Trophoblast cell (in vitro differentiated cells and primary cell): ENCODE measurements at regions not wholly inside any gene's neighbourhood (a gene's known extent, or its start where the extent isn't known, plus 50 kb on each side); places are given as distances from the start of the nearest gene placed in this dataset.
"Not testable (repeated sequence)": the region's sequence is repeated elsewhere in the genome, so short reads cannot be mapped to it uniquely, and the experiment has no call there.

Source experiments
- DNase-seq, 2 donors: peaks; one replicate each; pipeline ENCODE4 v3.0.0-alpha.2; 2016
- H2AFZ ChIP-seq: 2 replicates; pipeline ENCODE4 v1.6.1; 2013; ENCODE audit warnings: low read length, moderate library complexity, mild to moderate bottlenecking; ENCODE audit not compliant: insufficient read depth, poor library complexity
- H2AK5ac ChIP-seq: 2 replicates; pipeline ENCODE4 v1.6.1; 2013; ENCODE audit warnings: mild to moderate bottlenecking, low read length
- H2BK120ac ChIP-seq: 2 replicates; pipeline ENCODE4 v1.6.1; 2013; ENCODE audit warnings: low read length, mild to moderate bottlenecking, moderate library complexity; ENCODE audit not compliant: insufficient read depth, poor library complexity
- H2BK12ac ChIP-seq: 2 replicates; pipeline ENCODE4 v1.6.1; 2013; ENCODE audit warnings: mild to moderate bottlenecking, low read length, moderate library complexity
- H2BK5ac ChIP-seq: 2 replicates; pipeline ENCODE4 v1.6.1; 2013; ENCODE audit warnings: low read length, low read depth, moderate library complexity, mild to moderate bottlenecking; ENCODE audit not compliant: poor library complexity
- H3K14ac ChIP-seq: 2 replicates; pipeline ENCODE4 v1.6.1; 2013; ENCODE audit warnings: mild to moderate bottlenecking, low read length
- H3K18ac ChIP-seq: 2 replicates; pipeline ENCODE4 v1.6.1; 2013; ENCODE audit warnings: mild to moderate bottlenecking, low read length
- H3K23ac ChIP-seq: 2 replicates; pipeline ENCODE4 v1.6.1; 2013; ENCODE audit warnings: low read length
- H3K27ac ChIP-seq: 2 replicates; pipeline ENCODE4 v1.5.1; 2013; ENCODE audit warnings: low read depth, mild to moderate bottlenecking, inconsistent platforms, low read length, moderate library complexity
- H3K27me3 ChIP-seq: 2 replicates; pipeline ENCODE4 v1.6.1; 2013; ENCODE audit warnings: inconsistent platforms, mild to moderate bottlenecking, low read length, moderate library complexity; ENCODE audit not compliant: insufficient read depth
- H3K36me3 ChIP-seq, 2 experiments: 1 replicate in 1 of 2; 2 replicates in 1 of 2; pipeline ENCODE4 v1.6.1; 2013; ENCODE audit warnings: low read length in 2 of 2, mild to moderate bottlenecking in 2 of 2, moderate library complexity in 1 of 2; ENCODE audit not compliant: insufficient read depth in 2 of 2, control insufficient read depth in 1 of 2
- H3K4ac ChIP-seq: 2 replicates; pipeline ENCODE4 v1.6.1; 2013; ENCODE audit warnings: low read depth, mild to moderate bottlenecking, low read length, moderate library complexity
- H3K4me1 ChIP-seq, 2 experiments: 1 replicate in 1 of 2; 2 replicates in 1 of 2; pipeline ENCODE4 v1.6.1; 2013; ENCODE audit warnings: low read length in 2 of 2, mild to moderate bottlenecking in 2 of 2, moderate library complexity in 1 of 2; ENCODE audit not compliant: insufficient read depth in 2 of 2, control insufficient read depth in 1 of 2
- H3K4me2 ChIP-seq: 2 replicates; pipeline ENCODE4 v1.6.1; 2013; ENCODE audit warnings: inconsistent platforms, mild to moderate bottlenecking, low read length, moderate library complexity
- H3K4me3 ChIP-seq: 2 replicates; pipeline ENCODE4 v1.5.1; 2013; ENCODE audit warnings: mild to moderate bottlenecking, low read depth, low read length, inconsistent platforms
- H3K79me1 ChIP-seq: one replicate; pipeline ENCODE4 v1.6.1; 2013; ENCODE audit warnings: low read length
- H3K79me2 ChIP-seq: 2 replicates; pipeline ENCODE4 v1.6.1; 2013; ENCODE audit warnings: low read length, mild to moderate bottlenecking; ENCODE audit not compliant: control insufficient read depth, insufficient read depth, poor library complexity
- H3K9ac ChIP-seq: 2 replicates; pipeline ENCODE4 v1.6.1; 2013; ENCODE audit warnings: mild to moderate bottlenecking, low read length
- H3K9me3 ChIP-seq: 2 replicates; pipeline ENCODE4 v1.6.1; 2013; ENCODE audit warnings: low read depth, mild to moderate bottlenecking, control low read depth, inconsistent platforms, low read length; ENCODE audit not compliant: insufficient read depth
- H4K12ac ChIP-seq: 2 replicates; pipeline ENCODE4 v1.6.1; 2013; ENCODE audit warnings: low read depth, mild to moderate bottlenecking, low read length, moderate library complexity
- H4K8ac ChIP-seq: 2 replicates; pipeline ENCODE4 v1.6.1; 2013; ENCODE audit warnings: low read depth, mild to moderate bottlenecking, low read length, moderate library complexity
- H4K91ac ChIP-seq: one replicate; pipeline ENCODE4 v1.6.1; 2013; ENCODE audit warnings: low read depth, mild to moderate bottlenecking, low read length, moderate library complexity
- WGBS: extraction: QIAGEN DNeasy Blood & Tissue Kit; methylation state at CpG from one replicate; pipeline ENCODE4 v1.1.7; 2013; ENCODE audit warnings: missing lambda C conversion rate; ENCODE audit not compliant: insufficient read length, insufficient coverage; ENCODE audit errors: extremely low coverage; 5-methylcytosine and 5-hydroxymethylcytosine counted together

DNA sequence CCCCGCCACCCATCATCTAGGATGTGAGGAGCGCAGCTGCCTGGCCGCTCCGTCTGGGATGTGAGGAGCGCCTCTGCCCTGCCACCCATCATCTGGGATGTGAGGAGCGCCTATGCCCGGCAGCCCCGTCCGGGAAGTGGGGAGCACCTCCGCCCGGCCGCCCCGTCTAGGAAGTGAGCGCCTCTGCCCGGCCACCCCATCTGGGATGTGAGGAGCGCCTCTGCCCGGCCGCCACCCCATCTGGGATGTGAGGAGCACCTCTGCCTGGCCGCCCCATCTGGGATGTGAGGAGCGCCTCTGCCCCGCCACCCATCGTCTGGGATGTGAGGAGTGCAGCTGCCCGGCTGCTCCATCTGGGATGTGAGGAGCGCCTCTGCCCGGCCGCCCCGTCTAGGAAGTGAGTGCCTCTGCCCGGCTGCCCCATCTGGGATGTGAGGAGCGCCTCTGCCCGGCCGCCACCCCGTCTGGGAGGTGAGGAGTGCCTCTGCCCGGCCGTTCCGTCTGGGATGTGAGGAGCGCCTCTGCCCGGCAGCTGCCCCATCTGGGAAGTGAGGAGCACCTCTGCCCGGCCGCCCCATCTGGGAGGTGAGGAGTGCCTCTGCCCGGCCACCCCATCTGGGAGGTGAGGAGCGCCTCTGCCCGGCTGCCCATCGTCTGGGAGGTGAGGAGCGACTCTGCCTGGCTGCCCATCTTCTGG is 1086.5 kb downstream of the TYW1 start:
- not testable (repeated sequence) for H4K8ac ChIP-seq

DNA sequence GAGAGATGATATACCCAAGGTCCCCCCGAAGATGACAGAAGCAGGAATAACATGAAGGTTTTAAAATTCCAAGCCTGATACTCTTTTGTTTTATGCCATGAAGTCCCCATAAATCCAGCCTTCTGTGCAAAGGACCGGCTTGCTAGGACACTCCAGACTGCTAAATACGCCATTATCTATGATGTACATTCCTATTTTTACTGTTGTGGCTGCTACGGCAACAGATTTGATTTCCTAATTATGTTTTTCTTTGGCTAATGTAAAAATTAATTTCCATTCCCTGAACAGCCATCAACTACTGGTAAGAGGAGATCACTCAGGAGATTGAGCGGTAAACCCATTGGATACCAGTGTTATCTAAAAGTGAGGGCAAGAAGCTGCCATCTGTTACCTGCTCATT is 1090.8 kb downstream of the TYW1 start:
- Histone ChIP-seq H4K91ac (no peak overlapping the region), H3K14ac (no peak overlapping the region), H3K4me3 (no peak overlapping the region), H3K18ac (no peak overlapping the region), H4K12ac (no peak overlapping the region), H3K4ac (no peak overlapping the region), H3K27me3 (no peaks in the 10 kb centered on the region), H2BK12ac (no peak overlapping the region), H2AFZ (no peak overlapping the region), H3K79me1 (no peaks in the 10 kb centered on the region), H3K4me2 (no peak overlapping the region), H2AK5ac (no peak overlapping the region), H4K8ac (no peak overlapping the region), H2BK5ac (no peak overlapping the region), H3K4me1 (no peaks in the 10 kb centered on the region), H3K23ac (no peak overlapping the region), H2BK120ac (no peak overlapping the region), H3K79me2 (no peaks in the 10 kb centered on the region), H3K9me3 (peaks cover 13% of the 10 kb centered on the region), H3K36me3 (no peaks in the 10 kb centered on the region), H3K9ac (no peak overlapping the region), H3K27ac (no peak overlapping the region)
- no CpG with 5 or more reads among the region's 5 CpGs for WGBS
- DNase-seq = no peak

More for the DNA sequence above, 1086.5 kb downstream of the TYW1 start:
- H2BK12ac ChIP-seq, H3K18ac ChIP-seq, H3K79me1 ChIP-seq, H3K27ac ChIP-seq, H2BK120ac ChIP-seq, H3K4me2 ChIP-seq, H3K23ac ChIP-seq, H3K14ac ChIP-seq, H2BK5ac ChIP-seq, H3K4me3 ChIP-seq, H2AK5ac ChIP-seq, H3K9ac ChIP-seq, H3K36me3 ChIP-seq, H3K79me2 ChIP-seq, H3K4ac ChIP-seq, H3K4me1 ChIP-seq, H4K12ac ChIP-seq, DNase-seq, H4K91ac ChIP-seq, H2AFZ ChIP-seq, H3K27me3 ChIP-seq: not testable (repeated sequence)
- WGBS = no CpG with 5 or more reads among the region's 44 CpGs
- H3K9me3 ChIP-seq = peaks cover 18% of the 10 kb centered on the region

DNA sequence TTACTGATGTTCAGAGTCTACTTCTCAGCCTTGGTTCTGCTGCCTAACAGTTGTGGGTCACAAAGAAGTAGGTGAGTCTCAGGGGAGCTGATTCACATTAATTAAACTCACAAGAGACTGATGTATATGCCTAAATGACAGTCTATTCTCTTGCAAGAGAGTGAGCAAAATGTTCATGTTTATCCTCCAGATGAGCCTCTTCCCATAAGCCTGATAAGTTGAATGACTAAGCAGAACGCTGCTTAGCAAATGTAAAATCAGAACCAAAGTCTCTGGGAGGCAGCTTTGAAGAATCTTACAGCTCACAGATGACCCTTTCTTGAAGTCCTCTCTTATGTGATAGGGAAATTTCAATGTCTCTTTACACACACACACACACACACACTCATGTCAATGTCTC is 1092.2 kb downstream of the TYW1 start:
- H3K23ac ChIP-seq = no peak overlapping the region
- H3K14ac ChIP-seq = no peak overlapping the region
- H3K27me3 ChIP-seq = no peaks in the 10 kb centered on the region
- no peak overlapping the region for H3K18ac ChIP-seq
- no peak overlapping the region for H4K8ac ChIP-seq
- H2AK5ac ChIP-seq = no peak overlapping the region
- H3K4ac ChIP-seq = no peak overlapping the region
- no peak overlapping the region for H3K9ac ChIP-seq
- H4K12ac ChIP-seq = no peak overlapping the region
- no peaks in the 10 kb centered on the region for H3K79me2 ChIP-seq
- no peak overlapping the region for H4K91ac ChIP-seq
- H3K9me3 ChIP-seq = peaks cover 4% of the 10 kb centered on the region
- H3K4me3 ChIP-seq = no peak overlapping the region
- H3K4me1 ChIP-seq = no peaks in the 10 kb centered on the region
- no peak for DNase-seq
- no peak overlapping the region for H3K27ac ChIP-seq
- no peaks in the 10 kb centered on the region for H3K36me3 ChIP-seq
- H2BK5ac ChIP-seq = no peak overlapping the region
- no peaks in the 10 kb centered on the region for H3K79me1 ChIP-seq
- no peak overlapping the region for H2BK120ac ChIP-seq
- H2AFZ ChIP-seq = no peak overlapping the region
- no peak overlapping the region for H2BK12ac ChIP-seq
- H3K4me2 ChIP-seq = no peak overlapping the region
- no CpG with 5 or more reads among the region's 1 CpG for WGBS

DNA sequence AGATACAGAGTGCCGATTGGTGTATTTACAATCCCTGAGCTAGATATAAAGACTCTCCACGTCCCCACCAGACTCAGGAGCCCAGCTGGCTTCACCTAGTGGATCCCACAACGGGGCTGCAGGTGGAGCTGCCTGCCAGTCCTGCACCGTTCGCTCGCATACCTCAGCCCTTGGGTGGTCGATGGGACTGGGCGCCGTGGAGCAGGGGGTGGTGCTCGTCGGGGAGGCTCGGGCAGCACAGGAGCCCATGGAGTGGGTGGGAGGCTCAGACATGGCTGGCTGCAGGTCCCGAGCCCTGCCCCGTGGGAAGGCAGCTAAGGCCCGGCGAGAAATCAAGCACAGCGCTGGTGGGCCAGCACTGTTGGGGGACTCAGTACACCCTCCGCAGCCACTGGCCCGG is 1093.6 kb downstream of the TYW1 start:
- not testable (repeated sequence) for H3K9ac ChIP-seq, H3K4me3 ChIP-seq, H3K36me3 ChIP-seq, H2AFZ ChIP-seq, H3K14ac ChIP-seq, H3K4me2 ChIP-seq, H3K79me2 ChIP-seq, H3K4me1 ChIP-seq, H2BK5ac ChIP-seq, H2BK12ac ChIP-seq, H3K9me3 ChIP-seq, H4K91ac ChIP-seq, H4K12ac ChIP-seq, H2BK120ac ChIP-seq, H3K4ac ChIP-seq, H3K27ac ChIP-seq, H3K18ac ChIP-seq, H3K79me1 ChIP-seq, DNase-seq, H3K27me3 ChIP-seq, H2AK5ac ChIP-seq, H3K23ac ChIP-seq, H4K8ac ChIP-seq
- WGBS = no CpG with 5 or more reads among the region's 19 CpGs
